Testis (tissue), 2 donors: ENCODE measurements at regions not wholly inside any gene's neighbourhood (a gene's known extent, or its start where the extent isn't known, plus 50 kb on each side); places are given as distances from the start of the nearest gene placed in this dataset.

ENCODE experiments used
- DNase-seq: peaks from one replicate; pipeline ENCODE4 v3.0.0-alpha.2; 2019
- H3K27ac ChIP-seq, 2 donors: fragments of 200-600 bp; sonication (generic); one replicate each; pipeline ENCODE4 v1.5.1; 2019
- H3K27me3 ChIP-seq: fragments of 200-600 bp; sonication (generic); one replicate; pipeline ENCODE4 v1.5.1; 2019
- H3K36me3 ChIP-seq: fragments of 200-600 bp; sonication (generic); one replicate; pipeline ENCODE4 v1.5.1; 2017; ENCODE audit warnings: low read depth; ENCODE audit errors: missing control alignments
- H3K4me1 ChIP-seq: fragments of 200-600 bp; sonication (generic); one replicate; pipeline ENCODE4 v1.5.1; 2019
- H3K4me3 ChIP-seq, 2 donors: fragments of 200-600 bp; sonication (generic); one replicate each; pipeline ENCODE4 v1.5.1; 2017 to 2019
- H3K9me3 ChIP-seq: fragments of 200-600 bp; sonication (generic); one replicate; pipeline ENCODE4 v1.5.1; 2017
- POLR2A ChIP-seq: fragments of 450-650 bp; IDR thresholded peaks from one replicate; pipeline ENCODE4 v1.6.1; 2017; ENCODE audit warnings: antibody characterized with exemption, mild to moderate bottlenecking, moderate library complexity
- WGBS, 2 donors: methylation state at CpG; one replicate each; pipeline ENCODE4 v1.1.5; 2018; 5-methylcytosine and 5-hydroxymethylcytosine counted together
- intact Hi-C: fragments of 100-400 bp; cut with DNase I; formaldehyde crosslinking; loops from one replicate; pipeline ENCODE4 v1.15.1; 2023; ENCODE audit warnings: low total_unique reads
- TF ChIP-seq, protein P1 (sequence below), 3 experiments: fragments of 450-650 bp in 2 of 3; fragments of 200-600 bp in 1 of 3; sonication (generic) in 1 of 3; IDR thresholded peaks; one replicate each; pipeline ENCODE4 v1.5.1; 2016 to 2019; ENCODE audit warnings: antibody characterized with exemption in 3 of 3, mild to moderate bottlenecking in 2 of 3, moderate library complexity in 1 of 3

DNA sequence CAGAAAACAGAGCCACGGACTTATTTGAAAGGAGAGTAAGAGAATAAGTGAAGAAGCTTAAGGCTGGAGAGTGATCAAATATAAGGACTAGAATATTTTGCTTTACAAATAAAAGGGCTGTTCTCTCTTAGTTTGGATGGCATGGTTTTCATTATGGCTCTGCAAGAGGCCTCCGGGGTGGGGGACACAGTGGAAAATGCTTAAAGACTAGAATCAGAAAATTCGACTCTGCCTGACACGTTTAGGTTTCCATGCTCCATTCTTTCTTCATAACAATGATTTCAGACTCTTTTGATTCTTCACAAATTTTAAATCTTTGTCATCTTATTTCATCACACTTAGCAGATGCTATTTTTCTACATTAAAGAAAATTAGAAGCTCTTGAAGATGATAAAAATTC, 632.4 kb upstream of the BOD1L1 start:
- H3K36me3 ChIP-seq: no peaks in the 10 kb centered on the region
- WGBS, 2 donors: 83 to 85% methylated on average over 4 of the region's 4 CpGs
- no peak for TF ChIP-seq POLR2A
- no peak for DNase-seq
- no peaks in the 10 kb centered on the region for H3K27me3 ChIP-seq
- H3K9me3 ChIP-seq: no peaks in the 10 kb centered on the region
- H3K4me3 ChIP-seq: no peak overlapping the region
- H3K4me1 ChIP-seq: no peaks in the 10 kb centered on the region
- intact Hi-C loops: no loop called here
- no peak overlapping the region for H3K27ac ChIP-seq

- no peak for DNase-seq
- H3K4me3 ChIP-seq: no peak overlapping the region
- no peaks in the 10 kb centered on the region for H3K36me3 ChIP-seq
- no peak for TF ChIP-seq POLR2A
- TF ChIP-seq, protein P1, sequence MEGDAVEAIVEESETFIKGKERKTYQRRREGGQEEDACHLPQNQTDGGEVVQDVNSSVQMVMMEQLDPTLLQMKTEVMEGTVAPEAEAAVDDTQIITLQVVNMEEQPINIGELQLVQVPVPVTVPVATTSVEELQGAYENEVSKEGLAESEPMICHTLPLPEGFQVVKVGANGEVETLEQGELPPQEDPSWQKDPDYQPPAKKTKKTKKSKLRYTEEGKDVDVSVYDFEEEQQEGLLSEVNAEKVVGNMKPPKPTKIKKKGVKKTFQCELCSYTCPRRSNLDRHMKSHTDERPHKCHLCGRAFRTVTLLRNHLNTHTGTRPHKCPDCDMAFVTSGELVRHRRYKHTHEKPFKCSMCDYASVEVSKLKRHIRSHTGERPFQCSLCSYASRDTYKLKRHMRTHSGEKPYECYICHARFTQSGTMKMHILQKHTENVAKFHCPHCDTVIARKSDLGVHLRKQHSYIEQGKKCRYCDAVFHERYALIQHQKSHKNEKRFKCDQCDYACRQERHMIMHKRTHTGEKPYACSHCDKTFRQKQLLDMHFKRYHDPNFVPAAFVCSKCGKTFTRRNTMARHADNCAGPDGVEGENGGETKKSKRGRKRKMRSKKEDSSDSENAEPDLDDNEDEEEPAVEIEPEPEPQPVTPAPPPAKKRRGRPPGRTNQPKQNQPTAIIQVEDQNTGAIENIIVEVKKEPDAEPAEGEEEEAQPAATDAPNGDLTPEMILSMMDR (IDR thresholded peaks at IDR 0.05): no peak
- WGBS, 2 donors: 77 to 92% methylated on average over 3 of the region's 3 CpGs
- no peaks in the 10 kb centered on the region for H3K9me3 ChIP-seq
- H3K27ac ChIP-seq: no peak overlapping the region
- intact Hi-C loops: no loop called here
- no peaks in the 10 kb centered on the region for H3K4me1 ChIP-seq
- no peaks in the 10 kb centered on the region for H3K27me3 ChIP-seq
Measured at GRCh38 chr4:14260591-14260990, 633.1 kb upstream of the BOD1L1 start.

DNA sequence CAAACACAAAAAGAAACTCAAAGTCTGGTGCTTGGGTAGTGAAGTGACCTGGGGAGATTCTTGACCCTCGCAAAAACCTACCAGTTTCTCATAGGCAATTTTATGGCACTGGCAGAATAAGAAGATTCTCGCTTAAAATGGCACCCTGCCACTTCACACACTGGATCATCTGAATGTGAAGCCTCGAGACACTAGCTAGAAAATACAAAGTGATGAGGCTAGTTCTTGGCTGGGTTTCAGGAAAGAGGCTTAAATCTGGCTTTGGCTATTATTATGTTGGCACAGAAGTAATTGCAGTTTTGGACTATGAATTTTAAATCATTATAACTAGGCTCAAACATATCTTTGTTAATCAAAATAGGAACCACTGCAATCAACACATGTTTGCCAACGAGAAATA, 634.7 kb upstream of the BOD1L1 start:
- TF ChIP-seq, protein P1 (IDR thresholded peaks at IDR 0.05): no peak
- TF ChIP-seq POLR2A: no peak

DNA sequence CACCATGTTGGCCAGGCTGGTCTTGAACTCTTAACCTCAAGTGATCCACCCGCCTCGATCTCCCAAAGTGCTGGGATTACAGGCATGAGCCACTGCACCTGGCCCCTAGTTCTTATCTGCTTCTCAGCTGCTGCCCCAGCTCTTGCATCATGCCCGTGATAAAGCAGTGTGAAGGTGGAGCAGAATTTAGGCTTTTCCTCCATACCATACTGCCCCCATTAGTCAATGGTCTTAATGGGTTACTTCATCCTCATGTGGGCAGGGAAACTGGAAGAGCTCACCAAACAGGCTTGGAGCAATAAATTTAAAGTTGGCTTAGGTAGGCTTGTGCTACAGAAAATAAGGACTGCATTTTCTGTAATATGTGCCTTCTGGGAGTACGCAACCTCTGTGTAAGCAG, 636.9 kb upstream of the BOD1L1 start:
- 73 to 90% methylated on average over 2 to 4 of the region's 4 CpGs for WGBS, 2 donors

More for the DNA sequence above, 634.7 kb upstream of the BOD1L1 start:
- H3K4me3 ChIP-seq: no peak overlapping the region
- intact Hi-C loops: no loop called here
- H3K9me3 ChIP-seq: no peaks in the 10 kb centered on the region
- no peak for DNase-seq
- H3K36me3 ChIP-seq: no peaks in the 10 kb centered on the region
- no peak overlapping the region for H3K27ac ChIP-seq
- H3K27me3 ChIP-seq: no peaks in the 10 kb centered on the region
- no peaks in the 10 kb centered on the region for H3K4me1 ChIP-seq
- WGBS, 2 donors: 57 to 70% methylated on average over 4 of the region's 4 CpGs

DNA sequence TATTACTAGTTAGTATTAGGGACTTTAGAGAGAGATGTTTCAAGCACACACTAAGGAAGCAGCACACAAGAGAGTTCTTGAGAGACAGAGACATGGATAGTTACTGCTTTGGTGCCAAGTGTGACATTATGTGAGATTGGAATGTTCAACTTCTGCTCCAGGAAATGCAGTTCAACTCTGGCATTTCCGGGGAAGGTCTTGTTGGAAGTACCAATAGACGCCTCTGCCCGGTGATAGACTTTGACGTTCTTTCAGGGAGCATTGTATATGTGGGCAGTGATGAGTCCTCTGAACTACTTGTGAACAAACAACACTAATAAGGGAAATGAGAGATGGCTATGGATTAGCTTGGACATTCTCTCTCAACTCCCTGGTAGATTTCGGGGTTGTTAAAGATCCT, 638.1 kb upstream of the BOD1L1 start:
- intact Hi-C loops: no loop called here
- H3K4me3 ChIP-seq: no peak overlapping the region
- no peak overlapping the region for H3K27ac ChIP-seq
- WGBS, 2 donors: 77 to 92% methylated on average over 5 of the region's 5 CpGs
- H3K4me1 ChIP-seq: no peaks in the 10 kb centered on the region
- no peaks in the 10 kb centered on the region for H3K36me3 ChIP-seq
- H3K9me3 ChIP-seq: no peaks in the 10 kb centered on the region
- H3K27me3 ChIP-seq: no peaks in the 10 kb centered on the region
- no peak for DNase-seq
- TF ChIP-seq, protein P1 (IDR thresholded peaks at IDR 0.05): no peak

More for the DNA sequence above, 636.9 kb upstream of the BOD1L1 start:
- Histone ChIP-seq H3K4me1 (no peaks in the 10 kb centered on the region), H3K4me3 (no peak overlapping the region), H3K9me3 (no peaks in the 10 kb centered on the region), H3K36me3 (no peaks in the 10 kb centered on the region), H3K27me3 (no peaks in the 10 kb centered on the region), H3K27ac (no peak overlapping the region)
- no peak for TF ChIP-seq POLR2A
- TF ChIP-seq, protein P1 (IDR thresholded peaks at IDR 0.05): no peak
- intact Hi-C loops: no loop called here
- DNase-seq: no peak
